GM18520 (cell line): ENCODE measurements at regions not wholly inside any gene's neighbourhood (a gene's known extent, or its start where the extent isn't known, plus 50 kb on each side); places are given as distances from the start of the nearest gene placed in this dataset.
"Not testable (repeated sequence)": the region's sequence is repeated elsewhere in the genome, so short reads cannot be mapped to it uniquely, and the experiment has no call there.

Source experiments
- ATAC-seq: cut with Tn5 transposase; IDR thresholded peaks from one replicate; pipeline ENCODE4 v1.9.1; 2021; ENCODE audit not compliant: unreplicated experiment

DNA sequence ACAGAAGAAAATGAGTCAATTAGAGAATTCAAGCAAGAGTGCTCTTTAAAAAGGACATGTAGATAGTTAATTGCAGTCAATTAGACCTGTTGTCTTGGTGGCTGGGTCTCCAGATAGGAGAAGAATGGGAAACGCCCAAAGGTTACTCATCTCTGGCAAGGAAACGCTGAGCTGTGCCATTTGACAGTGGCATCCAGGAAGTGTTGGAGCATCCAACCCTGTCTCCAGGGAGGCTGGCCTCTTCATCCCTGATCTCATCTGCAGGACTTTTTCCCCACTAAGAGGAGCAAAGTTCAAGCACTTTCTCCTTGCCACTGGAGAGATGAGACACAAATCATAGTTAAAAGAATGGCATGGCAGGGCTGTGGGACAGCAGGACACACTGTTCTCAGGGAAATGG, 111.7 kb upstream of the MSX2 start:
- ATAC-seq: no peak

DNA sequence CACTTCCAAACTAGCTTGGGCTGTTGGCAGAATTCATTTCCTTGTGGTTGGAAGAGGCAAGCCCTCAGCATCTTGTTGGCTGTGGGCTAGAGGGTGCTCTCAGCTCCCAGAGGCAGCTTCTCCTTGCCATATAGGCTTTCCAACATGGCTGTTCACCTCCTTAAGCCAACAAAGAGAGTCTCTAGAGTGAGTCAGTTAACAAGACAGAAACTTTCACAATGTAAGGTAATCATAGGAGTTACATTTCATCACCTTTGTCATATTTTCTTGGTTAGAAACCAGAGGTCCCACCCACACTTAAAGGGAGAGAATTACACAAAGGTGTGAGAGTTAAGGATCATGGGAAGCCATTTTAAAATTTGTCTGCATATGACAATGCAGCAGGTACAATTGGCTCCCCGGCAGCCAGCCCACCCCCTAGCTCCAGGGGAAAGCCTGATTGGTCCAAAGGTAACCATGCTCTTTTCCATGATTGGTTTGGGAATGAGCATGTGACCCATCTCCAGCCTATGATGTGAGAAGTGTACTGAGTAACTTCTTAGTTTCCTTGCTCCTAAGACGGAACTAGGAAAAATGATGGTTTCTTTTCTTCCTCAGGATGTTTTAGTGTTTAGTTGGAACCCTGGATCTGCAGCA, 109.8 kb upstream of the MSX2 start:
- no peak for ATAC-seq

DNA sequence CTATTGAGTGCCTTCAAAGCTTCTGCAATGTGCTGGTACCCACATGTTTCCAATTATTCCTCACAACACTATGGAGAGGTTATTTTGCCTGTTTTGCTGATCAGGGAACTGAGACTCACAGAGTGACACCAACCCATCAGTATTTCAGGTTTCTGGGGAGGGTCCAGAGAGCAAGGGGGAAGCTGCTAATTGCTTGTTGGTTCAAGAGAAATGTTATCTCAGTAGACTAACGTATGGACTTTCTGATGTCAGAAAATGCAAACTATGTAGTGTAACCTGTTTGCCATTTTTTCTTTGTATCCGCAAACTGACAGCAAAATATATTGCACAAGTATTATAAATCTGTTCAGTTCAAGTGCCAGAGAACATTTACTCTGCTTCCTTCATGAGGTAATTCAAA, 108.3 kb upstream of the MSX2 start:
- ATAC-seq: no peak

DNA sequence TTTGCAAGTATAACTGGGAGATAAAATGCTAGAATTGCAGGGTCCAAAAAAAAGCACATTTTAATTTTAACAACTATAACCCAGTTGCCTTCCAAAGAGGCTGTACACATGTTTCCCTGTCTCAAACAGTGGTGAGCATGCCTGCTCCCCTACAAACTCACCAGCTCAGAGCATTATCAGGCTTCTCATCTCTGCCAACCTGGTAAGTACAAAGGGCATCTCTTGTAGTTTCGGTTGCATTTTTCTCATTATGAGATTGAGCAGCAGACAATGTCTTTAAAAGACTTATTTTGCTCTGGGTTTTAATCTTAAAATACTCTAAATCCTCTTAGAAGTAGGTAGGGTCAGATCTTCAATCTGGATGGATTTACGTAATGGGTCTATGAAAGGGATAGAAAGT, 107.1 kb upstream of the MSX2 start:
- ATAC-seq: no peak

DNA sequence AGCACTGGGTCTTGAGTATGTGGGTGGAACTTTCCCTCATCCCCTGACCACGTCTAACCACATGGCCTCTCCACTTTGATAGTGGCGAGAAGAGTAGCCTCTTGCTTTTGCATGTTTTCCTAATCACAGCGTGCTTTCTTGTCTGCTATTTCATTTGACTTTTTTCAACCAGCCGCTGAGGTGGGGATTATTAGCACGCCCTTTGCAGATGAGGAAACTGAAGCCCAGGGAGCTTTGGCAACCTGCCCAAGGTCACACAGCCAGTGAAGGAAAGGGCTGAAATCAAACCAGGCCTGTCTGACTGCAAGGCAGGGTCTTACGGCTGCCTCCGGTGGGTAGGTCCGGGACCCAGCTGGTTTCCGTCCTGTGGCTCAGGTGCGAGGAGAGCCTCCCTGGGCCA, 106.5 kb upstream of the MSX2 start:
- no peak for ATAC-seq

DNA sequence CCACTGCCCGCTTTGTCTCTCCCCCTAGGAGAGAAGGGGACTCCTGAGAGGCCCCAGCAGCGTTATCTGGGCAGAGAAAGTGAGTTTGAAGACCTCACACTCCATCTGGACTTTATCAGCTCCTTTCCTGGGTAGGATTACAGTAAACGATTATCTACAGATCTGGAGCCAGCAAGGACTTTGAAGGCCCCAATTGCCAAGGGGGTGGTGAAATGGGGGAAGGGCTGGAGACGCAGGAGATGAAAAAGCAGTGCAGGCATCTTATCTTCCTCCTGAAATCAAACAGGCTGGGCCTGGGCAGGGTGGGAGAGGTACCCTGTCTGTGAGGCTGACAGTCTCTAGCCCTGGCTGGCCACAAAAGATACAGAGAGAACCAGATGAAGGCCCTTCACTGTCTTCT, 105.8 kb upstream of the MSX2 start:
- ATAC-seq: no peak

DNA sequence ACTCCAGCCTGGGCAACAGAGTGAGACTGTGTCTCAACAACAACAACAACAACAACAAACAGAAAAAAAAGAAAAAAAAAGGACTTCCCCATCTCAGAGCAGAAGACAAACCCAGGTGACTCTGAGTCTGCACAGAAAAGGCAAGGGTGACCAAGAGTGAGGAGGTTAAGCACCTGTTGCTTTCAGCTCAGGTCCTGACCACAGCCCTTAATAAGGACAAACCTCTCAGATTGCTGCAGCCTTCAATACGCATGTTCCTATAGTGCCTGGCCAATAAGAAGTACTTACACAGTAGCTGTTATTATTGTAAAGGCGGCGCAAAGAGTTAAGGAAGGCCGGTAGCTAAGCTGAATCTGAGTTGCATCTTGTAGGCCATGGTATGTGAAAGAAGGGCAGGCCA, 102.3 kb upstream of the MSX2 start:
- no peak for ATAC-seq

DNA sequence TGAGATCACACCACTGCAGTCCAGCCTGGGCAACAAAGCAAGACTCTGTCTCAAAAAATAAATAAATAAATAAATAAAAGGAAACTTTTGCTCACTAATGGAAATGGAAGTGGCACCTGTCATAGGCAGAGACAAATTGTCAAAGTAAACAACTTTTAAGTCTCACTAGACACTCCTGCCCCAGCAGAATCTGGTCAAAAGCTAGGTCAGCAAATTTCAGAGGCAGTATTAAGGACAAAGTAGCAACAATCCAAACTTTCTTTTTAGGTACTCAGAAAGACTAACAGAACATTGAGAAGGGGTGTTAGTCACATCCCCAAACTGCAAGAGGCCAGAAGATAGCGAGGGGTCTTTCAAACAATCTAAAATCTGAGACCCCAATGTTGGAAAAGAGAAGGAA, 101.4 kb upstream of the MSX2 start:
- ATAC-seq: no peak

DNA sequence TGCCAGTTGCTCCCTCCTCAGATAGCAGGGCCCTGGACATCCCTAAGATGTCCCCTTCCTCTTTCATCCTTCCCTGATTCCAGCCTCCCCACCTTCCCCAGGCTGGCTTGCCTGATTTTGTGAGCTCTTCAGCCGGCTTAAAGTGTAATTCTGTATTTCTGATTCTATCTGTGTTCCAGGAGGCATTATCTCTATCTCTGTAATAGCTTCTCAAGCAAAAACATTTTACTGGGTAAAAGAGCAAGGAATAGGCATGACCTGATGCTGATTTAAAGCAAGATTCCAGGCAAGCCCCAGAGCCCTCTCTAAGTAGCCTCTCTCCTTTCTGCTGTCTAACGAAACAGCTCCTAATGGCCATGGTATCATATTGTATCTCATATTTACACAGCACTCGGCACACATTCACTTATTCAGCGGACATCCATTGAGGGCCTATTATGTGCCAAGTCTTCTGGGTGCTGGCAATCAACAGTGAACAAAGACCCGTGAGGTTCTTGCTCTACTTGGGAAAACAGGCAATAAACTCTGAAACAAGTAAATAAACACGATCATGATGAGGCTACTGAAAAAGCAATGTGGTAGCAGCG, 100.9 kb upstream of the MSX2 start:
- no peak for ATAC-seq

DNA sequence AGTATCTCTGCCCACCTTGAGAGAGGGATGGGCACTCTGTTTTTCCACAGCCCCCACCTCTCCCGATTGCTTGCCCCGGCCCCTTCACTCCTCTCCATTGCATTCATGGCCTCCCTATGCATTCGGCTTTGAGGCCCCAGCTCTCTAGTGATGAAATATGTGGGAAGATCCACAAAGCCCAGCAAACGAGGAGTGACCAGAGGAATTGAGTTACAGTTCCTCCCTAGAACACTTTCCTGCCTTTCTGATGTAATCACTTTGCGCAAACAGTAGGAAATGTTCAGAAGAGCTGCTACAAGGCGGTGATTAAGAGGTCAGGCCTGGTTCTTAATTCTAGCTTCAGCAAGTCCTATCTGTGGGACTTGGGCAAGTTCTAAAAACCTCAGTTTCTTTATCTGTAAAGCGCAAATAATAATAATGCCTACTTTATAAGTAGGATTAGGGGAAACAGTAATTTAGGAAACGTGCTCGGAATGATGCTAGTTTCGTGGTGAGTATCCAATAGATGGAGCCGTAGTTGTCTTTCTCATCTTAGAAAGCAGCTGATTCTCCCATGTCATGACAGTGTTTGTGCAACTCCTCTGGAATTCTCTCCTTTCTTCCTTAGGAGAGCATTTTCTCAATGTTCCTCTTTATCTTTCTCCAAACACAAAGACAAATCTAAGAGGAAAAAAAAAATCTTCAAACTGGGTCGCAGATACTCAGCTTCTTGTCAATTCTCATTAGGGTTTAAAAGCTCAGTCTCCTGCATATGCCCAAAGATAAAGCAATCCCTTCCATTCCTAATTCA, 99.5 kb upstream of the MSX2 start:
- no peak for ATAC-seq

DNA sequence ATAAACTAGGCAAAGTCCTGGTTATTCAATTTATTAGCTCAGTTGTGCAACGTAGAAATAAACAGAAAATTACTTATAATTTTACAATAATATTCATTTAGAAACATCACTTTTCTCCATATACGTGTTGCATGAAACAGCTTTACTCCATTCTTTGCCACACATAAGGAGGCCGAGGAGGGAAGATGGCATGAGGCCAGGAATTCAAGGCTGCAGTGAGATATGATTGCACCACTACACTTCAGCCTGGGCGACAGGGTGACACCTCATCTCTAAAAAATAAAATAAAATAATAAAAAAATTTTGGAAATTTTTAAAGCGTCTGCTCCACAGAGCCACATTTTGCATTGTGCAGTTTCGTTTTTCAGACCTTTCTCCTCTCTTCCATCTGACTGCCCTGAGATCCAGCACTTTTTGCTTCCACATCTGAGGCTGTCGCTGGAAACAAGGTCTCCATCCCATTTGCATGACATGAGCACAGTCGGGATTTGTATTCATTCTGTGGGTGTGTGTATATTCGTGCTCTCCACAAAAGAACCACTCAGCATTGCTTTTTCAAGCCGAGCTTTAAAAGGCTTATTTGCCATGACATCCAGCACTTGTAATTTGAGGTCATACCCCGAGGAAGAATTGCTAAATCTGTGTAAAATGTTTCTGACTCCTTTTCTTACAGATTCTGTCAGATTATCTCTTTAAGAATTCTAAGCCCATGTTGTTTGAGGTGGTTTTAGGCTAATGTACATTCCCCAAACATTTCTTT, 98.6 kb upstream of the MSX2 start:
- no peak for ATAC-seq

DNA sequence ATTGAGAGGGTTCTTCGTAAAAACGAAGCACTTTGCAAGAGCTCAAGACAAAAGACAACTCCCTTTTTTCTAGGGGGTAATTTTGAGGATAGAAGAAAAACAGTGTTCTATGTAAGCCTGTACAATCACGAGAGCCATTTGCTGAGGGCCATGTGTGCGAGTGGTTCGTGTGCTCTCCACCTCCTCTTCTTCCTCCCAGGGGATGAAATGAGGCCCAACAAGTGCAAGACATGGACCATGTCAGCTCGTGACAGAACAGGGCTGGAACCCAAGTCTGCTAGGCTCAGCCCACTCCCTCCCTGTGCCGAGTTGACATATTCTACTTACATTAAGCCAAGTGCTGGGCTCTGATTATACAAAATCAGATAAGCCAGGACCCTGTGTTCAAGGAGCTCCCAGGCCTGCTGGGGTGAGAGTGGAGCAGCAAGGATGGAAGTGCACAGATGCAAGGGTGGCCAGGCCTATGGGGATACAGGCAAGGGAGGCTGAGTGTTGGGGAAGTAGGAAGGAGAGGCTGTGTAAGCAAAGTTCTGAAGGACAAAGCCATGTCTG, 97.9 kb upstream of the MSX2 start:
- no peak for ATAC-seq

DNA sequence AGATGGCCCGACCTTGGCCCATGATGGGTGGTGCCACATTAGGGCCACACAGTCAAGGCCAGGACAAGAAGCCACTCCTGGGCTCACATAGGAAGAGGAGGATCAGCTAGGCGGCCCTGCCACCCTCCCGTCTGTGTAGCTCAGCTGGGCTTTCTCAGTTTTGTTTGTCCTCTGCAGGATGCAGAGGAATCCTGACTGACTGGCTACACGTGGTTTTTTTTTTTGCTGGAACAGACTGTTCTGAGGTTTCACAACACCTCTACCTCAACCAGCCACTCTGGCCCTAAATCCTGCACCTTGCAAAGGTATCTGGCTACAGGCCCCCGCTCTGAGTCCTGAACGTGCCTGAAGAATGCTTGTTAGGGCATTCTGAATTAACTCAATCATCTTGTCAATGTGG, 88.3 kb upstream of the MSX2 start:
- no peak for ATAC-seq

DNA sequence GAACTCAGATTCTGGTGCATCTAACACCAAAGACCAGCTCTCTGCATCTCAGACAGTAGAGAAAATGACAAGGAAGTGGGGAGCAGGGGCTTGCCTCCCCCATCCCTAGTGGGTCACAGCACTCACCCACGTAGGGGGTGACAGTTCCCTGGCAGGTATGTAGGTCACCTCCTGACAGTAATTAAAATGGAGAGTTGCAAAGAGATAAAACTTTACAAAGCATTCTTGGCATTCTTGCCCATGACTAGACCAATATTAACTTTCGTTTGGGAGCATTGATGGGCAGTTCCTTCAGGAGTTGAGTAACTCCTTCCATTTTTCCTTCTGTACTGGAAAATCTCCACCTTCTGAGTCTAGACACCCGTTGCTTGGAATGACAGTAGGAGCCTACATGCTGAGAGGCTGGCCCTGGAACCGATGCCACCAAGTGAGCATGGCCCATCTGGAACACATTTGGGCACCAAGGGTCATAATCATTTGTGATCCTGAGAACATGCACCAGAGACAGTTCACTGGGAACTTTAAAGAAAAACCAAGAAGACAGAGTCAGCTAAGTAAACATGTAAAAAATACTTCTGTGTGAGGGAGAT, 81.5 kb upstream of the MSX2 start:
- no peak for ATAC-seq

DNA sequence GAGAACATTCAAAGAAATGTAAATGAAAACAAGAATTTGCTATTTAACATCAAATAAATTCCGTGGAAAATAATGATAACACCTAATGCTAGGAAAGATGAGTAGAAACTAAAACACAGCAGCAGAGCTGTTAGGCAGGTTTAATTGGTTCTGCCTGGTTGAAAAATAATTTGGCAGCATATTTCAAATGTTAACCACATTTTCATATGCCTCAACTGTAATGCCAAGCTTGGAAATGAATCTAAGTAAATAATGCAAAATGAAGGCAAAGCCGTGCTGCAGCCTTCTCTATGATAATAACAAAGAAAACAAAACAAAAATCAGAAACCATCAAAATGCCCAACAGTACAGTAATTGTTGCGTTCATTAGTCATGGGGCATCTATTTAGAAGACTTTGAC, 79.9 kb upstream of the MSX2 start:
- no peak for ATAC-seq

DNA sequence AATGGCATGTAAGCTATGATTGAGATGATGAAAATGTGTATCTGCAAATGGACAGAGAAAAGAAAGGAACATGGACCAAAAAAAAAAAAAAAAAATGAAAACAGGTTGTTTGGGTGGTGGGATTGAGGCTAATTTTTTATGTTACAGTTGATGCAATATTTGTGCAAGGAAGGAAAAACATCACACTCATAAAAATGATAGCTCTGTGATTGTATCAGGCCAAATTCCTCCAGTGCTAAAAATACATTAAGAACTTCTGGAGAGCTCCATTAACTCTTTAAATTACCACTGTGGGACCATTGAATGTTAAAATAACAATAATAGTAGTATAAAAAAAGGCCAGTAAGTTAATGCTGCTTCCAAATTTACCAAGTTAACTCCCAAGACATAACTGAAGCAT, 79.5 kb upstream of the MSX2 start:
- no peak for ATAC-seq

DNA sequence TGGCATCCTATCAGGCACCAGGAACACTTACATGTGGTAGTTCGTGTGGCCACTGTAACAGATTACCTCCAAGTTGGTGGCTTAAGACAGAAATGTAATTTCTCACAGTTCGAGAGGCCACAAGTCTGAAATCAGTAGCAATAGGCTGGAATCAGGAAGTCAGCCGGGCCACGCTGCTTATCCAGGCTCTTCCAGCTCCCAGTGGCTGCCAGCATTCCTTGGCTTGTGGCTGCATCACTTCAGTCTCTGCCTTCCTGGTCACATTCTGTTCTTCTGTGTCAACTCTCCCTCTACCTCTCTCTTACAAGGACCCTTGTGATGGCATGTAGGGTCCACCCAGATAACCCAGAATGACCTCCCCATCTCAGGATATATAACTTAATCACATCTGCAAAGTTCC, 78.7 kb upstream of the MSX2 start:
- no peak for ATAC-seq

DNA sequence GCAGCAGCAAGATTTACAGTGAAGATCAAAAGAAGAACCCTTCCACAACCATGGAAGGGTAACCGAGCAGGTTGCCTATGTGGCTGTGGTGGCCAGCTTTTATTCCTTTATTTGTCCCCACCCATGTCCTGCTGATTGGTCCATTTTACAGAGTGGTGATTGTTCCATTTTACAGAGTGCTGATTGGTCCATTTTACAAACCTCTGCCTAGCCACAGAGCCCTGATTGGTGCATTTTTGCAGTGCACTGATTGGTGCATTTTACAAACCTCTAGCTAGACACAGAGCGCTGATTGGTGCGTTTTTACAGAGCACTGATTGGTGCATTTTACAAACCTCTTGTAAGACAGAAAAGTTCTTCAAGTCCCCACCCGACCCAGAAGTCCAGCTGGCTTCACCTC, 75.8 kb upstream of the MSX2 start:
- not testable (repeated sequence) for ATAC-seq

DNA sequence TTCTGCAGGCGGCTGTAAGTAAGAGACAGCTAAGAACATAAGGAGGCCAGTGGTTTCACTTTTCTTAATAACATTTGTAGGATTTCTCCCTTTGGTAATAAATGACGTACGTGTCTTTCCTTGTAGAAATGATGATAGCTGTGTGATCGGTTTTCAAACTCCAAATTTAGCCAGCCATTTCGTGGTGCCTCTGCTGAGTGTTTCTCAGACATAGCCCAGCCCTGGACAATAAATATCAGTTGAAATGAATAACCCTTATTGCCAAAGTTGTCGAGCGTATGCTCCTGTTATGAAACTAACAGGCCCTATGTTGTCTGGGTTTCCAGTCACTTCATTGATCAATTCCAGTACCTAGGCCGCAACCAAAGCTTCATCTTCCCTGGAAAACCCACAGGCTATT, 75.0 kb upstream of the MSX2 start:
- no peak for ATAC-seq

DNA sequence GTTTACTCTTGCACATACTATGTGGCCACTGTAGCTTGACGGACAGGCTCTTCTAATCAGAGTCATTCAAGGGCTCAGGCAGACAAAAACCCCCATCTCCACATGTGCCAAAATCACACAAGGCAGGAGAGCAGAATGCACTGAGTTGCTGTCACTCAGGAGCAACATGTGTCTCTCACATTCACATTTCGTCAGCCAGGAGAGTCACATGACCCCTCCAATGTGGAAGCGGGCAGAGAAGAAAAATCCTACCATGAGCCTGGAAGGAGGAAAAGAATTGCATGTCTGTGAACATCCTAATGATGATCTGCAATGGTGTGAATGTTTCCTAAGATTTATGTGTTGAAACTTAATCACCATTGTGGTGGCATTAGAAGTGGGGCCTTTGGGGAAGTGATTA, 69.9 kb upstream of the MSX2 start:
- ATAC-seq: no peak

DNA sequence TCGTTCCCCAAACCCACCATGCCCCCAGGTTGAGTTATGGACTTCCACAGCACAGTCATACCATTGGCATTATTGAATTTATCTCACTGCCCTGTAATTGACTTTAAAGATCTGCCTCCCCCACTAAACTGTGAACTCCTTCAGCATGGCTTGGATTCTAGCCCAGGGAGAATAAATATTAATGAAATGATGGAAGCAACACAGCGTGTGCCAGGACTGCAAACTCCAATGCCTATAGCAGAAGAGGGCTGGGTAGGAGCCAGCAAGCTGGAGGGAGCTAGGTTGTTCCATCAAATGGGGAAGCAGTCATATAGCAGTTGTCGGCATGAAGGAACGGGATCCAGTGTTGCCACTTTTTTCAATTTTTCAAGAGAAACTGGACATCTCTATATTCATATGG, 69.0 kb upstream of the MSX2 start:
- no peak for ATAC-seq
